H9 (cell line): ENCODE measurements at regions not wholly inside any gene's neighbourhood (a gene's known extent, or its start where the extent isn't known, plus 50 kb on each side); places are given as distances from the start of the nearest gene placed in this dataset.

Experiments
- DNase-seq: peaks from one replicate; pipeline ENCODE4 v3.0.0-alpha.2; 2017
- H2AFZ ChIP-seq: one replicate; pipeline ENCODE4 v1.6.1; 2013; ENCODE audit warnings: mild to moderate bottlenecking, low read length, control low read depth, moderate library complexity
- H2AK5ac ChIP-seq: 2 replicates; pipeline ENCODE4 v1.6.1; 2013; ENCODE audit warnings: low read length, control low read depth, mixed read lengths; ENCODE audit not compliant: insufficient read length
- H2BK120ac ChIP-seq: one replicate; pipeline ENCODE4 v1.6.1; 2013; ENCODE audit warnings: low read depth, mild to moderate bottlenecking, low read length, control low read depth, inconsistent platforms; ENCODE audit not compliant: poor library complexity, severe bottlenecking
- H2BK12ac ChIP-seq: 2 replicates; pipeline ENCODE4 v1.6.1; 2013; ENCODE audit warnings: low read length, control low read depth, mixed read lengths, low read depth; ENCODE audit not compliant: insufficient read length
- H2BK15ac ChIP-seq: 2 replicates; pipeline ENCODE4 v1.6.1; 2013; ENCODE audit warnings: low read depth, low read length, control low read depth
- H2BK20ac ChIP-seq: one replicate; pipeline ENCODE4 v1.6.1; 2013; ENCODE audit warnings: low read depth, mild to moderate bottlenecking, low read length, control low read depth, inconsistent platforms; ENCODE audit not compliant: poor library complexity, severe bottlenecking
- H2BK5ac ChIP-seq: 2 replicates; pipeline ENCODE4 v1.6.1; 2013; ENCODE audit warnings: low read length, control low read depth, mixed read lengths; ENCODE audit not compliant: insufficient read length
- H3K14ac ChIP-seq: 2 replicates; pipeline ENCODE4 v1.6.1; 2013; ENCODE audit warnings: low read length, control low read depth; ENCODE audit not compliant: insufficient read depth
- H3K18ac ChIP-seq: 2 replicates; pipeline ENCODE4 v1.6.1; 2013; ENCODE audit warnings: low read depth, mild to moderate bottlenecking, mixed read lengths, low read length, control low read depth; ENCODE audit not compliant: insufficient read length
- H3K23ac ChIP-seq: 2 replicates; pipeline ENCODE4 v1.6.1; 2013; ENCODE audit warnings: low read length, control low read depth, mixed read lengths, low read depth; ENCODE audit not compliant: insufficient read length
- H3K23me2 ChIP-seq: 2 replicates; pipeline ENCODE4 v1.6.1; 2013; ENCODE audit warnings: low read depth, mild to moderate bottlenecking, mixed read lengths, low read length, control low read depth; ENCODE audit not compliant: insufficient read length, poor library complexity, severe bottlenecking
- H3K27ac ChIP-seq: 2 replicates; pipeline ENCODE4 v1.5.1; 2013; ENCODE audit warnings: low read length, control low read depth, mixed read lengths, low read depth; ENCODE audit not compliant: insufficient read length
- H3K27me3 ChIP-seq: 2 replicates; pipeline ENCODE4 v1.6.1; 2013; ENCODE audit warnings: low read length, control low read depth, inconsistent platforms; ENCODE audit not compliant: insufficient read depth
- H3K4ac ChIP-seq: 2 replicates; pipeline ENCODE4 v1.6.1; 2013; ENCODE audit warnings: low read depth, mild to moderate bottlenecking, control low read depth, inconsistent platforms, low read length, moderate library complexity
- H3K4me1 ChIP-seq: 2 replicates; pipeline ENCODE4 v1.6.1; 2013; ENCODE audit warnings: low read length, control low read depth, inconsistent platforms; ENCODE audit not compliant: insufficient read depth
- H3K4me2 ChIP-seq: 2 replicates; pipeline ENCODE4 v1.6.1; 2013; ENCODE audit warnings: low read length, control low read depth, mixed read lengths; ENCODE audit not compliant: insufficient read length, insufficient read depth
- H3K56ac ChIP-seq: 2 replicates; pipeline ENCODE4 v1.6.1; 2013; ENCODE audit warnings: low read depth, mild to moderate bottlenecking, mixed read lengths, low read length, control low read depth; ENCODE audit not compliant: insufficient read length
- H3K79me1 ChIP-seq: 2 replicates; pipeline ENCODE4 v1.6.1; 2013; ENCODE audit warnings: low read depth, mild to moderate bottlenecking, moderate library complexity, low read length, control low read depth, inconsistent platforms; ENCODE audit not compliant: insufficient read depth, poor library complexity, severe bottlenecking
- H3K79me2 ChIP-seq: 2 replicates; pipeline ENCODE4 v1.6.1; 2013; ENCODE audit warnings: low read length, control low read depth, inconsistent platforms; ENCODE audit not compliant: insufficient read depth
- H3K9ac ChIP-seq: 2 replicates; pipeline ENCODE4 v1.6.1; 2013; ENCODE audit warnings: low read length, control low read depth, mixed read lengths; ENCODE audit not compliant: insufficient read length; ENCODE audit errors: extremely low read depth
- H3K9me3 ChIP-seq: one replicate; pipeline ENCODE4 v1.6.1; 2013; ENCODE audit warnings: low read depth, low read length, inconsistent platforms; ENCODE audit not compliant: control insufficient read depth
- H3T11ph ChIP-seq: one replicate; pipeline ENCODE4 v1.6.1; 2013; ENCODE audit warnings: mild to moderate bottlenecking, low read length, control low read depth, inconsistent platforms
- H4K20me1 ChIP-seq: one replicate; pipeline ENCODE4 v1.6.1; 2013; ENCODE audit not compliant: control insufficient read depth, insufficient read length, insufficient read depth
- H4K5ac ChIP-seq: 2 replicates; pipeline ENCODE4 v1.6.1; 2013; ENCODE audit warnings: low read depth, mild to moderate bottlenecking, mixed read lengths, low read length, control low read depth; ENCODE audit not compliant: insufficient read length
- H4K8ac ChIP-seq: replicated peaks from 2 replicates; pipeline ENCODE4 v1.6.1; 2013; ENCODE audit warnings: low read length, control low read depth, mixed read lengths, low read depth; ENCODE audit not compliant: insufficient read length
- H4K91ac ChIP-seq: 2 replicates; pipeline ENCODE4 v1.6.1; 2013; ENCODE audit warnings: low read depth, mild to moderate bottlenecking, moderate library complexity, mixed read lengths, low read length, control low read depth; ENCODE audit not compliant: insufficient read length
- H3K27ac Mint-ChIP-seq, 3 experiments: 2 replicates in 2 of 3; 3 replicates in 1 of 3; pipeline ENCODE4 v1.8.0; 2020 to 2021; ENCODE audit warnings: mixed read lengths in 3 of 3, mild to moderate bottlenecking in 1 of 3, moderate library complexity in 1 of 3
- H3K27me3 Mint-ChIP-seq: 2 replicates; pipeline ENCODE4 v1.8.0; 2021; ENCODE audit warnings: low read depth, mild to moderate bottlenecking, moderate library complexity, mixed read lengths
- H3K36me3 Mint-ChIP-seq, 3 experiments: 2 replicates in 2 of 3; 3 replicates in 1 of 3; pipeline ENCODE4 v1.8.0; 2020 to 2021; ENCODE audit warnings: low read depth in 3 of 3, mixed read lengths in 3 of 3; ENCODE audit not compliant: insufficient read depth in 1 of 3
- H3K4me1 Mint-ChIP-seq, 2 experiments: 2 replicates each; pipeline ENCODE4 v1.8.0; 2020; ENCODE audit warnings: mixed read lengths in 2 of 2
- H3K4me3 Mint-ChIP-seq, 2 experiments: 2 replicates in 1 of 2; 3 replicates in 1 of 2; pipeline ENCODE4 v1.8.0; 2020 to 2021; ENCODE audit warnings: mild to moderate bottlenecking in 2 of 2, mixed read lengths in 2 of 2, moderate library complexity in 1 of 2
- H3K9me3 Mint-ChIP-seq, 2 experiments: 2 replicates in 1 of 2; 3 replicates in 1 of 2; pipeline ENCODE4 v1.8.0; 2020; ENCODE audit warnings: mild to moderate bottlenecking in 2 of 2, mixed read lengths in 2 of 2, moderate library complexity in 1 of 2
- CTCF ChIP-seq: fragments of 200-600 bp; sonication (generic); conservative IDR thresholded peaks from 3 replicates; pipeline ENCODE4 v1.8.0; 2021; ENCODE audit warnings: antibody characterized with exemption, mild to moderate bottlenecking
- WGBS: extraction: QIAGEN DNeasy Blood & Tissue Kit; methylation state at CpG from one replicate; pipeline ENCODE4 v1.1.7; 2013; ENCODE audit warnings: missing lambda C conversion rate, low lambda C conversion rate, mixed read lengths; ENCODE audit not compliant: insufficient read length; ENCODE audit errors: extremely low coverage; 5-methylcytosine and 5-hydroxymethylcytosine counted together

DNA sequence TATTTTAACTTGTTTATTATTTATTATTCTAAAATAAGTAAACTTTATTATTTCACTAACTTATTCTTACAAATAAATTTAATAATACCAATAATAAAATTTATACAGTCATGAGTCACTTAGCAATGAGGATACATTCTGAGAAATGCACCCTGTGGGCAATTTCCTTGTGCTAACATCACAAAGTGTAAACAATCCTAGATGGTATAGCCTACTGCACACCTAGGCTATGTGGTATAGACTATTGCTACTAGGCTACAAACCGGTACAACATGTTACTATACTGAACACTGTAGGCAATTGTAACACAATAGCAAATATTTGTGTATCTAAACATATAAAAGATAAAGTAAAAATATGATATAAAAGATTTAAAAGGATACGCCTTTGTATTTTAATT is 479.5 kb downstream of the EPHA5 start:
- no CpG with 5 or more reads among the region's 2 CpGs for WGBS
- Histone ChIP-seq H3K27me3 (no peaks in the 10 kb centered on the region), H3K23ac (no peak overlapping the region), H3K23me2 (no peaks in the 10 kb centered on the region), H2BK15ac (no peak overlapping the region), H3K4ac (no peak overlapping the region), H3K18ac (no peak overlapping the region), H4K91ac (no peak overlapping the region), H4K5ac (no peak overlapping the region), H3K27ac (no peak overlapping the region), H4K8ac (no peak overlapping the region), H2BK20ac (no peak overlapping the region), H3T11ph (no peak overlapping the region), H2BK120ac (no peak overlapping the region), H3K79me1 (no peaks in the 10 kb centered on the region), H2BK5ac (no peak overlapping the region), H3K9me3 (no peaks in the 10 kb centered on the region), H3K4me1 (no peaks in the 10 kb centered on the region), H3K56ac (no peak overlapping the region), H2AK5ac (no peak overlapping the region), H3K79me2 (no peaks in the 10 kb centered on the region), H2AFZ (no peak overlapping the region), H3K9ac (no peak overlapping the region), H3K14ac (no peak overlapping the region), H3K4me2 (no peak overlapping the region), H4K20me1 (no peaks in the 10 kb centered on the region), H2BK12ac (no peak overlapping the region)
- Mint-ChIP-seq H3K27ac (no peak overlapping the region), H3K4me1 (peaks cover 0 to 4% of the 10 kb centered on the region in 2 experiments; a peak in 1 of 4 replicates), H3K9me3 (no peaks in the 10 kb centered on the region; a peak in 1 of 5 replicates), H3K4me3 (no peak overlapping the region), H3K27me3 (no peaks in the 10 kb centered on the region), H3K36me3 (no peaks in the 10 kb centered on the region)
- TF ChIP-seq CTCF, result no peak
- DNase-seq, result no peak
